ENCODE measurements at regions not wholly inside any gene's neighbourhood (a gene's known extent, or its start where the extent isn't known, plus 50 kb on each side); places are given as distances from the start of the nearest gene placed in this dataset.

DNA sequence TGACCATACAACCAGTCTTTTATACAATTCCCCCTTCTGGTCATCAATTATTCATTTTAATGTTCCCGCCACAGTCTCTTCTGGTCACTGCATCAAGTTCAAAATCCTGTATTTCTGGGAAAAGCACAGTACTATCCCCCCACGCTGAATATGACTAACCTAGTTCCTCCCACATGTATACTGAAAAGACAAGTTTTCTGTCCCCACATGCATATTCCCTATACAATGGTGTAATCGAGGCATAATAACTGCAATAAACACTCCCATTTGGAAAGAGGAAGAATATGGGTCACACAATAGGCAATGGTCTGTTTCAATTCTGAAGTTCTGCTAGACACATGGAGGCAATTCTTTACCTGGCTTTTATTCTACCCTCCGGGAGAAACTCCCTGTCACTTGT, 344.9 kb downstream of the EFNA5 start:
- H3K4me3 Mint-ChIP-seq (ENCODE audit: low read depth, unreplicated experiment): no peak overlapping the region
- TF ChIP-seq CTCF (IDR thresholded peaks at IDR 0.05; ENCODE audit: unreplicated experiment): no peak

GRCh38 chr5:107324809-107325208, 345.9 kb downstream of the EFNA5 start:
- no peaks in the 10 kb centered on the region for H3K4me1 Mint-ChIP-seq (ENCODE audit: low read depth, unreplicated experiment)
- H3K36me3 Mint-ChIP-seq (ENCODE audit: insufficient read depth, unreplicated experiment): no peaks in the 10 kb centered on the region
- no peak for DNase-seq
- H3K27ac Mint-ChIP-seq (ENCODE audit: unreplicated experiment): no peak overlapping the region
- H3K4me3 Mint-ChIP-seq (ENCODE audit: low read depth, unreplicated experiment): no peak overlapping the region
- H3K9me3 Mint-ChIP-seq (ENCODE audit: low read depth, unreplicated experiment): no peaks in the 10 kb centered on the region
- no peaks in the 10 kb centered on the region for H3K27me3 Mint-ChIP-seq (ENCODE audit: unreplicated experiment)
- BruUV-seq (replicated peaks): no TSS peak
- CTCF ChIA-PET: interaction anchor here (0.6 kb wide), 1 partner anchor 437 kb away, joined by 3 read pairs; no protein-coding TSS in a partner anchor
- no peak for TF ChIP-seq CTCF (IDR thresholded peaks at IDR 0.05; ENCODE audit: unreplicated experiment)
- intact Hi-C loops (cut with micrococcal nuclease; ENCODE audit: unreplicated experiment): no loop called here

More for the DNA sequence above, 344.9 kb downstream of the EFNA5 start:
- Mint-ChIP-seq H3K9me3 (ENCODE audit: low read depth, unreplicated experiment) (no peaks in the 10 kb centered on the region), H3K27me3 (ENCODE audit: unreplicated experiment) (no peaks in the 10 kb centered on the region), H3K36me3 (ENCODE audit: insufficient read depth, unreplicated experiment) (no peaks in the 10 kb centered on the region), H3K27ac (ENCODE audit: unreplicated experiment) (no peak overlapping the region), H3K4me1 (ENCODE audit: low read depth, unreplicated experiment) (peaks cover 4% of the 10 kb centered on the region)
- no peak for DNase-seq
- BruUV-seq (replicated peaks): no TSS peak
- intact Hi-C loops (cut with micrococcal nuclease; ENCODE audit: unreplicated experiment): no loop called here
- CTCF ChIA-PET: no interaction called here

- no TSS peak for BruUV-seq (replicated peaks)
- intact Hi-C loops (cut with micrococcal nuclease; ENCODE audit: unreplicated experiment): no loop called here
- DNase-seq: no peak
- no peaks in the 10 kb centered on the region for H3K36me3 Mint-ChIP-seq (ENCODE audit: insufficient read depth, unreplicated experiment)
- no peak overlapping the region for H3K27ac Mint-ChIP-seq (ENCODE audit: unreplicated experiment)
- TF ChIP-seq CTCF (IDR thresholded peaks at IDR 0.05; ENCODE audit: unreplicated experiment): no peak
- H3K4me1 Mint-ChIP-seq (ENCODE audit: low read depth, unreplicated experiment): no peaks in the 10 kb centered on the region
- H3K4me3 Mint-ChIP-seq (ENCODE audit: low read depth, unreplicated experiment): no peak overlapping the region
- CTCF ChIA-PET: no interaction called here
- H3K9me3 Mint-ChIP-seq (ENCODE audit: low read depth, unreplicated experiment): no peaks in the 10 kb centered on the region
- no peaks in the 10 kb centered on the region for H3K27me3 Mint-ChIP-seq (ENCODE audit: unreplicated experiment)
These were observed 346.7 kb downstream of the EFNA5 start for GRCh38 chr5:107324071-107324470.

DNA sequence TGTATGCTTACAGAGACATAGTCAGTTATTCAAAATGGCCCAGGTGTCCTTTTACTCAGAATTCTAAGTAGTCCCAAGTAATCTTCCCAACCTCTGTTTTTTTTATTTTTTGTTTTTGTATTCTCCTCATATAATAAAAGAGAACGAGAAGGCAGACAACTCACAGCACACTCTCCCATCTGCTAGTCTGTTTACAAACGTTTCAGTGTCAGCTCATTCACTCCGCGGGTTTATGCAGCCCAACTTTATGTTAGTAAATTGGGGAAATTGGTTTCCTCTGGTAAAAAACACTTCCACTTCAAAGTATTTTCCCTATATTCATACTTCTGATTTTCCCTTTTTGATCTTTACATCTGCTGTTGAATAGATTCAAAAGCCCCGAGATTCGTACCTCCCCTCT, 347.2 kb downstream of the EFNA5 start:
- no peaks in the 10 kb centered on the region for H3K9me3 Mint-ChIP-seq (ENCODE audit: low read depth, unreplicated experiment)
- TF ChIP-seq CTCF (IDR thresholded peaks at IDR 0.05; ENCODE audit: unreplicated experiment): no peak
- no peak for DNase-seq
- H3K4me3 Mint-ChIP-seq (ENCODE audit: low read depth, unreplicated experiment): no peak overlapping the region
- H3K36me3 Mint-ChIP-seq (ENCODE audit: insufficient read depth, unreplicated experiment): no peaks in the 10 kb centered on the region
- intact Hi-C loops (cut with micrococcal nuclease; ENCODE audit: unreplicated experiment): no loop called here
- no peaks in the 10 kb centered on the region for H3K27me3 Mint-ChIP-seq (ENCODE audit: unreplicated experiment)
- H3K4me1 Mint-ChIP-seq (ENCODE audit: low read depth, unreplicated experiment): no peaks in the 10 kb centered on the region
- BruUV-seq (replicated peaks): no TSS peak
- CTCF ChIA-PET: no interaction called here
- no peak overlapping the region for H3K27ac Mint-ChIP-seq (ENCODE audit: unreplicated experiment)

DNA sequence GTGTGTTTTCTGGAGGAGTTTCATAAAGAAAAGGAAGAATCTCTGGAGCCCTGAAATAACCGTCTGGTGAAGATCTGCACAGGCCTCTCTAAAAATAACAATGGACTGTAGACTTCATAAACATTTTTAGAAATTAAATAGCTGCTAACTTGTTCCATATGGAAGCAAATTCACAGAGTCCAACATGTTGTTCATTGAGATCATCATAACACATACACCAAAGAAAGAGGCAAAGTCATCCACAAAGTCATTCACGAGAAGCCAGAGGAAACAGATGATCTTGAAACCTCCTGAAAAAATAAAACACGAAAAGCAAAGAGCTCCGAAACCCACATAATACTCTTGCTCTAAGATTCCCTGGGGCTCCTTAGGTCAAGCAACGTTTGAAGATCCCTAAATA, 347.8 kb downstream of the EFNA5 start:
- Mint-ChIP-seq H3K27ac (ENCODE audit: unreplicated experiment) (no peak overlapping the region), H3K4me1 (ENCODE audit: low read depth, unreplicated experiment) (no peaks in the 10 kb centered on the region), H3K9me3 (ENCODE audit: low read depth, unreplicated experiment) (no peaks in the 10 kb centered on the region), H3K4me3 (ENCODE audit: low read depth, unreplicated experiment) (no peak overlapping the region), H3K36me3 (ENCODE audit: insufficient read depth, unreplicated experiment) (no peaks in the 10 kb centered on the region), H3K27me3 (ENCODE audit: unreplicated experiment) (no peaks in the 10 kb centered on the region)
- CTCF ChIA-PET: no interaction called here
- DNase-seq: no peak
- BruUV-seq (replicated peaks): no TSS peak
- intact Hi-C loops (cut with micrococcal nuclease; ENCODE audit: unreplicated experiment): no loop called here
- TF ChIP-seq CTCF (IDR thresholded peaks at IDR 0.05; ENCODE audit: unreplicated experiment): no peak

Data from Calu3 (cell line).